Transverse colon (tissue), 4 donors: ENCODE measurements at regions not wholly inside any gene's neighbourhood (a gene's known extent, or its start where the extent isn't known, plus 50 kb on each side); places are given as distances from the start of the nearest gene placed in this dataset.

Experiments
- DNase-seq: peaks from one replicate; pipeline ENCODE4 v3.0.0-alpha.2; 2019
- H3K27ac ChIP-seq, 4 donors: fragments of 200-600 bp; sonication (generic); 2 replicates each; pipeline ENCODE4 v1.5.1; 2016 to 2018; ENCODE audit warnings: inconsistent platforms in 4 of 4
- H3K27me3 ChIP-seq: fragments of 200-600 bp; sonication (generic); 2 replicates; pipeline ENCODE4 v1.5.1; 2017; ENCODE audit warnings: inconsistent platforms
- H3K36me3 ChIP-seq, 4 donors: fragments of 200-600 bp; sonication (generic); 2 replicates each; pipeline ENCODE4 v1.5.1; 2017 to 2019; ENCODE audit warnings: inconsistent platforms in 4 of 4
- H3K4me1 ChIP-seq, 4 donors: fragments of 200-600 bp; sonication (generic); 2 replicates each; pipeline ENCODE4 v1.5.1; 2017 to 2020; ENCODE audit warnings: inconsistent platforms in 4 of 4
- H3K4me3 ChIP-seq, 4 donors: fragments of 200-600 bp; sonication (generic); 1 replicate in 1 of 4; 2 replicates in 3 of 4; pipeline versions ENCODE4 v1.5.1 to v1.6.1; 2017 to 2019; ENCODE audit warnings: inconsistent platforms in 4 of 4
- H3K9me3 ChIP-seq, 2 donors: fragments of 200-600 bp; sonication (generic); 2 replicates each; pipeline ENCODE4 v1.5.1; 2017 to 2019; ENCODE audit warnings: inconsistent platforms in 2 of 2
- CTCF ChIP-seq, 5 experiments: fragments of 200-600 bp in 3 of 5; fragments of 450-650 bp in 2 of 5; sonication (generic) in 3 of 5; IDR thresholded peaks; 1 replicate in 2 of 5; 2 replicates in 3 of 5; pipeline ENCODE4 v1.5.1; 2016 to 2017; ENCODE audit warnings: antibody characterized with exemption in 5 of 5, inconsistent platforms in 3 of 5, mild to moderate bottlenecking in 2 of 5, moderate library complexity in 1 of 5
- EP300 ChIP-seq: sonication (generic); formaldehyde crosslinking; IDR thresholded peaks from one replicate; pipeline ENCODE4 v1.6.1; 2017; ENCODE audit warnings: antibody characterized with exemption, low read depth
- POLR2A ChIP-seq: fragments of 450-650 bp; IDR thresholded peaks from one replicate; pipeline ENCODE4 v1.6.1; 2016; ENCODE audit warnings: antibody characterized with exemption, mild to moderate bottlenecking, moderate library complexity
- POLR2AphosphoS5 ChIP-seq, 3 donors: sonication (generic); formaldehyde crosslinking; IDR thresholded peaks; one replicate each; pipeline ENCODE4 v1.6.1; 2016; ENCODE audit warnings: antibody characterized with exemption in 3 of 3
- WGBS, 2 donors: methylation state at CpG; one replicate each; pipeline ENCODE4 v1.1.5; 2018; ENCODE audit warnings: low coverage in 1 of 2; 5-methylcytosine and 5-hydroxymethylcytosine counted together
- in situ Hi-C, 4 donors: fragments of 200-750 bp; cut with MboI; loops; one replicate each; pipeline versions ENCODE4 v1.15.0 to v1.15.1; 2017; ENCODE audit warnings: low sequenced_read_pairs in 3 of 4, low pct_ligation_motif_present in 1 of 4, low pct_unique_long_range_greater_than_20kb in 1 of 4
- intact Hi-C: fragments of 100-400 bp; cut with DNase I; formaldehyde crosslinking; loops from one replicate; pipeline ENCODE4 v1.15.1; 2023; ENCODE audit warnings: low total_unique reads

GRCh38 chr10:36704124-36704523 is 421.3 kb upstream of the ANKRD30A start:
- DNase-seq = no peak
- no peaks in the 10 kb centered on the region for H3K27me3 ChIP-seq
- H3K4me3 ChIP-seq = no peak overlapping the region
- TF ChIP-seq POLR2A (no peak), POLR2AphosphoS5 (IDR thresholded peaks at IDR 0.05) (no peak), CTCF (IDR thresholded peaks at IDR 0.05) (no peak), EP300 (no peak)
- in situ Hi-C loops (no loop called here), intact Hi-C loops (no loop called here)
- H3K36me3 ChIP-seq = no peaks in the 10 kb centered on the region
- H3K4me1 ChIP-seq = no peaks in the 10 kb centered on the region
- no peaks in the 10 kb centered on the region for H3K9me3 ChIP-seq
- no peak overlapping the region for H3K27ac ChIP-seq
- 58 to 81% methylated on average over 2 of the region's 2 CpGs for WGBS, 2 donors

GRCh38 chr10:36703179-36703578 is 422.2 kb upstream of the ANKRD30A start:
- intact Hi-C loops (no loop called here), in situ Hi-C loops (no loop called here)
- no peaks in the 10 kb centered on the region for H3K4me1 ChIP-seq
- no peak overlapping the region for H3K4me3 ChIP-seq
- no peak overlapping the region for H3K27ac ChIP-seq
- 56 to 58% methylated on average over 3 of the region's 3 CpGs for WGBS, 2 donors
- DNase-seq = no peak
- no peaks in the 10 kb centered on the region for H3K36me3 ChIP-seq
- H3K27me3 ChIP-seq = no peaks in the 10 kb centered on the region
- TF ChIP-seq POLR2AphosphoS5 (IDR thresholded peaks at IDR 0.05) = no peak
- no peak for TF ChIP-seq CTCF (IDR thresholded peaks at IDR 0.05)
- TF ChIP-seq POLR2A = no peak
- TF ChIP-seq EP300 = no peak
- no peaks in the 10 kb centered on the region for H3K9me3 ChIP-seq

- Histone ChIP-seq H3K4me3 (no peak overlapping the region), H3K27ac (no peak overlapping the region), H3K4me1 (no peaks in the 10 kb centered on the region), H3K27me3 (no peaks in the 10 kb centered on the region), H3K9me3 (no peaks in the 10 kb centered on the region), H3K36me3 (peaks cover 0 to 1% (median 0%) of the 10 kb centered on the region in 4 donors)
- in situ Hi-C loops = no loop called here
- WGBS, 2 donors = 75 to 86% methylated on average over 1 of the region's 1 CpG
- no peak for DNase-seq
- no peak for TF ChIP-seq POLR2AphosphoS5 (IDR thresholded peaks at IDR 0.05)
- TF ChIP-seq EP300 = no peak
- TF ChIP-seq CTCF (IDR thresholded peaks at IDR 0.05) = no peak
- TF ChIP-seq POLR2A = no peak
- intact Hi-C loops = no loop called here
Observed at GRCh38 chr10:36700123-36700522, 425.3 kb upstream of the ANKRD30A start.

GRCh38 chr10:36692759-36693158 is 432.6 kb upstream of the ANKRD30A start:
- H3K4me1 ChIP-seq = no peaks in the 10 kb centered on the region
- intact Hi-C loops (no loop called here), in situ Hi-C loops (no loop called here)
- WGBS, 2 donors = 73 to 85% methylated on average over 3 to 10 of the region's 10 CpGs
- TF ChIP-seq CTCF (IDR thresholded peaks at IDR 0.05) (no peak), EP300 (no peak), POLR2A (no peak), POLR2AphosphoS5 (IDR thresholded peaks at IDR 0.05) (no peak)
- H3K27ac ChIP-seq = no peak overlapping the region
- H3K27me3 ChIP-seq = no peaks in the 10 kb centered on the region
- DNase-seq = no peak
- no peaks in the 10 kb centered on the region for H3K9me3 ChIP-seq
- no peak overlapping the region for H3K4me3 ChIP-seq
- H3K36me3 ChIP-seq = peaks cover 0 to 1% (median 0%) of the 10 kb centered on the region in 4 donors
